GM18520 (cell line): ENCODE measurements at regions not wholly inside any gene's neighbourhood (a gene's known extent, or its start where the extent isn't known, plus 50 kb on each side); places are given as distances from the start of the nearest gene placed in this dataset.
"Not testable (repeated sequence)": the region's sequence is repeated elsewhere in the genome, so short reads cannot be mapped to it uniquely, and the experiment has no call there.

ENCODE experiments used
- ATAC-seq: cut with Tn5 transposase; IDR thresholded peaks from one replicate; pipeline ENCODE4 v1.9.1; 2021; ENCODE audit not compliant: unreplicated experiment

DNA sequence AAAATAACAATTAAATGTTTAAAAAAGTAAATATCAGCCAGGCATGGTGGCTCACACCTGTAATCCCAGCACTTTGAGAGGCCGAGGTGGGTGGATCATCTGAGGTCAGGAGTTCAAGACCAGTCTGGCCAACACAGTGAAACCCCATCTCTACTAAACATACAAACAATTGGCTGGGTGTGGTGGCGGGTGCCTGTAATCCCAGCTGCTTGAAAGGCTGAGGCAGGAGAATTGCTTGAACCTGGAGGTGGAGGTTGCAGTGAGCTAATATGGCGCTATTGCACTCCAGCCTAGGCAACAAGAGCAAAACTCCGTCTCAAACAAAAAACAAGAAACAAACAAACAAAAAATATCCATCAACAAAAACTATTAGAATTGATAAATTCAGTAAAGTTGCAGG, 77.5 kb downstream of the SNX5 start:
- not testable (repeated sequence) for ATAC-seq

GRCh38 chr20:17890330-17890729, 78.3 kb downstream of the SNX5 start:
- no peak for ATAC-seq

DNA sequence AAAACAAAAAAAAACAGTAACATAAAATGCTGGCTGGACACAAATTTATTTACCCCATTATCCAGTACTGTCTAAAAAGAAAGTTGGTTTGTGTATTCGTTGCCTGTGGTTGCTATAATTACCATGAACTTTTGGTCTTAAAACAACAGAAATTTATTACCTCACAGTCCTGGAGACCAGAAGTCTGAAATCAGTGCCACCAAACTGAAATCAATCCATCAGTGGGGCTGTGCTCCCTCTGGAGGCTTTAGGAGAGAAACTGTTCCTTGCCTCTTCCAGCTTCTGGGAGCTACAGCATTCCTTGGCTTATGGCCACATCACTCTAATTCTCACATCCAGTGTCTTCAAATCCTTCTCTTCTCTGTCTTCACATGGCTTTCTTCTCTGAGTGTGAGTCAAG, 79.4 kb downstream of the SNX5 start:
- no peak for ATAC-seq

DNA sequence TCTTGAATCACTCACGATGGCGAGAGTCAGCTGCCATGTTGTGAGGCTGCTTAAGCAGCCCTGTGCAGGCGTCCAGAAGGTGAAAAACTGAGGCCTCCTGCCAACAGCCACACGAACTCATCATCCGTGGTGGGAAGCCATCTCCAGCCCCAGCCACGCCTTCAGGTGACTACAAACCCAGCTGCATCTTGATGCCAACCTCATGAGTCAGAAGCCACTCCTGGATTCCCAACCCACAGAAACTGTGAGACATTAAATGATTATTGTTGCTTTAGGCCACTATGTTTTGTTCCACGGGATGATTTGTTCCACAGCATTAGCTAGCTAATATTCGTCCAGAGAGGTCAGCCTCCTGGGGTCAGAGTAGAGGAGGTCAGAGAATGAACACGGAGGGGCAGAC, 80.5 kb downstream of the SNX5 start:
- ATAC-seq: no peak

- ATAC-seq: no peak
Observed at GRCh38 chr20:17887331-17888030, 81.1 kb downstream of the SNX5 start.

- ATAC-seq: no peak
Observed at GRCh38 chr20:17885544-17885943, 83.0 kb downstream of the SNX5 start.

GRCh38 chr20:17885076-17885475, 83.5 kb downstream of the SNX5 start:
- ATAC-seq: no peak

GRCh38 chr20:17884307-17885003, 84.1 kb downstream of the SNX5 start:
- no peak for ATAC-seq

- no peak for ATAC-seq
Observed at GRCh38 chr20:17883592-17884306, 84.8 kb downstream of the SNX5 start.

- ATAC-seq: no peak
Observed at GRCh38 chr20:17882834-17883591, 85.6 kb downstream of the SNX5 start.

- ATAC-seq: no peak
Observed at GRCh38 chr20:17882065-17882833, 86.3 kb downstream of the SNX5 start.

DNA sequence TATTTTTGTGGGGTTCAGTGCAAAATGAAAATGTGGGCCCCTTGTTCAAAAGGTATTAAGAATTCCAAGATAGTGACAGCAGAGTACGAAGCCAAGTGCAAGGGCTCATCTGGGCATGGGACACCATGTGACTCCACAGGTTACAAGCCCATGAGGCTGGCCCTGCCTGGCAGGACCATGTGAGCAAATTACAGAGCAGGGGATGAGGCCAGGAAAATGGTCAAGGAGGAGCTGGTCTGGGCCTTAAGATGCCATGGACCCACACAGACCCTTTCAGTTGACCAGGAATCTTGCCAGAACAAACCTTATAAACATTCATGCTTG, 86.9 kb downstream of the SNX5 start:
- no peak for ATAC-seq

DNA sequence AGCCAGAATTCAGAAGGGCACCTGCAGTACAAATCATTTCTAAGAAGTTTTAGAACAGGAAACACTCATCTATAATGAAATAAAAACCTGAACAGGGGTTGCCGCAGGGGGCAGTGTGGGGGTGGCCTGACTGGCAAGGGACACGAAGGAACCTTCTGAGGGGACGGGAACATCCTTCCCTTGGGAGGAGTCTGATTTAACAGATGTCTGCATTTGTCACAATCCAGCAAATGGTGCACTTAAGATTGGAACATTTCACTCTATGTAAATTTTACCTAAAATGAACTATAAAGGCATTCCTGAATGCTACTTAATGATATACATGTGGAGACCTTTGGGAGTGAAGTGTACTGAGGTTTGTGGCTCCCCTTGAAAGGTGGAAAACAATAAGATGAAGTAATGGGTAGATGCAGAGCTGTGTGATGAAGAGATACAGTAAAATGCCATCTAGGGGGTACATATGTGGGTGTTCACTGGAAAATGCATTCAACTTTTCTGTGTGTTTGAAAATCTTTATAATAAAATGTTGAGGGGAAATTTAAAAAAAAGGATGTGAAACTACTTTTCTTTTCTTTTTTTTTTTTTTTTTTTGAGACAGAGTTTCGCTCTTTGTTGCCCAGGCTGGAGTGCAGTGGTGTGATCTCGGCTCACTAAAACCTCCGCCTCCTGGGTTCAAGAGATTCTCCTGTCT, 89.5 kb downstream of the SNX5 start:
- ATAC-seq: no peak

- no peak for ATAC-seq
Observed at GRCh38 chr20:17878069-17878911, 90.3 kb downstream of the SNX5 start.

GRCh38 chr20:17875981-17876385, 92.6 kb downstream of the SNX5 start:
- no peak for ATAC-seq

GRCh38 chr20:17875106-17875980, 93.3 kb downstream of the SNX5 start:
- no peak for ATAC-seq

- no peak for ATAC-seq
Observed at GRCh38 chr20:17874271-17875105, 94.1 kb downstream of the SNX5 start.
